ENCODE measurements at regions not wholly inside any gene's neighbourhood (a gene's known extent, or its start where the extent isn't known, plus 50 kb on each side); places are given as distances from the start of the nearest gene placed in this dataset.

GRCh38 chr1:116832308-116832931 lies 77.3 kb upstream of the PTGFRN start:
- Histone ChIP-seq H3K9me3 (peaks cover 0 to 11% (median 0%) of the 10 kb centered on the region in 8 donors), H3K27me3 (replicated peaks in 1 of 7) (no peaks in the 10 kb centered on the region), H3K27ac (no peak overlapping the region), H3K4me3 (no peak overlapping the region), H3K36me3 (no peaks in the 10 kb centered on the region), H3K4me1 (no peaks in the 10 kb centered on the region)
- DNase-seq: no peak
- 64 to 66% (median 65%) methylated on average over 6 of the region's 6 CpGs for WGBS, 5 donors
- TF ChIP-seq CTCF (IDR thresholded peaks at IDR 0.05 in 8 of 11, conservative IDR thresholded peaks at IDR 0.05 in 3 of 11) (no peak), POLR2A (IDR thresholded peaks at IDR 0.05) (no peak)
- intact Hi-C loops (cut with DNase I; ENCODE audit: low total_unique reads): no loop called here

- Histone ChIP-seq H3K36me3 (no peaks in the 10 kb centered on the region), H3K27me3 (replicated peaks in 1 of 7) (no peaks in the 10 kb centered on the region), H3K9me3 (peaks cover 0 to 18% (median 0%) of the 10 kb centered on the region in 8 donors), H3K4me1 (no peaks in the 10 kb centered on the region), H3K4me3 (no peak overlapping the region), H3K27ac (no peak overlapping the region)
- intact Hi-C loops (cut with DNase I; ENCODE audit: low total_unique reads): no loop called here
- DNase-seq: no peak
- WGBS, 5 donors: 61 to 70% (median 62%) methylated on average over 3 of the region's 3 CpGs
- TF ChIP-seq POLR2A (IDR thresholded peaks at IDR 0.05) (no peak), CTCF (IDR thresholded peaks at IDR 0.05 in 8 of 11, conservative IDR thresholded peaks at IDR 0.05 in 3 of 11) (no peak), POLR2AphosphoS5 (IDR thresholded peaks at IDR 0.05) (no peak)
Observed at GRCh38 chr1:116832932-116833578, 76.7 kb upstream of the PTGFRN start.

- no peaks in the 10 kb centered on the region for H3K27me3 ChIP-seq (replicated peaks in 1 of 7)
- 74 to 90% (median 79%) methylated on average over 1 of the region's 1 CpG for WGBS, 5 donors
- H3K27ac ChIP-seq: no peak overlapping the region
- no peaks in the 10 kb centered on the region for H3K4me1 ChIP-seq
- DNase-seq: no peak
- intact Hi-C loops (cut with DNase I; ENCODE audit: low total_unique reads): no loop called here
- H3K4me3 ChIP-seq: no peak overlapping the region
- no peak for TF ChIP-seq CTCF (IDR thresholded peaks at IDR 0.05 in 8 of 11, conservative IDR thresholded peaks at IDR 0.05 in 3 of 11)
- no peak for TF ChIP-seq POLR2A (IDR thresholded peaks at IDR 0.05)
- no peak for TF ChIP-seq POLR2AphosphoS5 (IDR thresholded peaks at IDR 0.05)
- H3K36me3 ChIP-seq: no peaks in the 10 kb centered on the region
- peaks cover 0 to 19% (median 0%) of the 10 kb centered on the region in 8 donors for H3K9me3 ChIP-seq
Observed at GRCh38 chr1:116833718-116834117, 76.0 kb upstream of the PTGFRN start.

- 81 to 93% (median 83%) methylated on average over 2 of the region's 2 CpGs for WGBS, 5 donors
- DNase-seq: no peak
- H3K27me3 ChIP-seq (replicated peaks in 1 of 7): no peaks in the 10 kb centered on the region
- H3K27ac ChIP-seq: no peak overlapping the region
- H3K4me3 ChIP-seq: no peak overlapping the region
- H3K36me3 ChIP-seq: no peaks in the 10 kb centered on the region
- intact Hi-C loops (cut with DNase I; ENCODE audit: low total_unique reads): no loop called here
- TF ChIP-seq POLR2A (IDR thresholded peaks at IDR 0.05) (no peak), CTCF (IDR thresholded peaks at IDR 0.05 in 8 of 11, conservative IDR thresholded peaks at IDR 0.05 in 3 of 11) (no peak), POLR2AphosphoS5 (IDR thresholded peaks at IDR 0.05) (no peak)
- H3K9me3 ChIP-seq: peaks cover 0 to 19% (median 0%) of the 10 kb centered on the region in 8 donors
- no peaks in the 10 kb centered on the region for H3K4me1 ChIP-seq
Observed at GRCh38 chr1:116834595-116834994, 75.1 kb upstream of the PTGFRN start.
